Liver (tissue), 8 donors: ENCODE measurements at regions not wholly inside any gene's neighbourhood (a gene's known extent, or its start where the extent isn't known, plus 50 kb on each side); places are given as distances from the start of the nearest gene placed in this dataset.

Experiments used
- DNase-seq: peaks from one replicate; pipeline ENCODE4 v3.0.0-alpha.2; 2017; ENCODE audit warnings: low spot score
- H3K27ac ChIP-seq, 2 donors: one replicate each; pipeline ENCODE4 v1.7.0; 2013; ENCODE audit warnings: inconsistent platforms in 2 of 2, low read length in 2 of 2, control low read depth in 1 of 2, low read depth in 1 of 2, mild to moderate bottlenecking in 1 of 2
- H3K27me3 ChIP-seq, 4 donors: one replicate each; pipeline versions ENCODE4 v1.6.1 to v1.7.0; 2013; ENCODE audit warnings: low read length in 3 of 4, inconsistent platforms in 1 of 4, mild to moderate bottlenecking in 1 of 4, moderate library complexity in 1 of 4; ENCODE audit not compliant: control insufficient read depth in 4 of 4, insufficient read depth in 4 of 4
- H3K36me3 ChIP-seq, 4 donors: one replicate each; pipeline versions ENCODE4 v1.6.1 to v1.7.0; 2013; ENCODE audit warnings: low read length in 3 of 4, mild to moderate bottlenecking in 3 of 4, low read depth in 1 of 4, moderate library complexity in 1 of 4; ENCODE audit not compliant: control insufficient read depth in 4 of 4, insufficient read depth in 3 of 4
- H3K4me1 ChIP-seq, 4 donors: one replicate each; pipeline versions ENCODE4 v1.6.1 to v1.7.0; 2013; ENCODE audit warnings: low read length in 3 of 4, mild to moderate bottlenecking in 3 of 4, moderate library complexity in 1 of 4; ENCODE audit not compliant: control insufficient read depth in 4 of 4, insufficient read depth in 4 of 4
- H3K4me3 ChIP-seq, 3 donors: one replicate each; pipeline versions ENCODE4 v1.6.1 to v1.7.0; 2013; ENCODE audit warnings: low read length in 3 of 3, control low read depth in 1 of 3, low read depth in 1 of 3, mild to moderate bottlenecking in 1 of 3
- H3K9ac ChIP-seq, 2 donors: one replicate each; pipeline ENCODE4 v1.7.0; 2013; ENCODE audit warnings: low read length in 2 of 2, mild to moderate bottlenecking in 2 of 2, moderate library complexity in 2 of 2, control low read depth in 1 of 2, low read depth in 1 of 2
- H3K9me3 ChIP-seq, 4 donors: one replicate each; pipeline versions ENCODE4 v1.6.1 to v1.7.0; 2013; ENCODE audit warnings: low read length in 3 of 4; ENCODE audit not compliant: control insufficient read depth in 4 of 4
- CTCF ChIP-seq: fragments of 150-350 bp; IDR thresholded peaks from 2 replicates; pipeline ENCODE4 v1.5.1; 2017; ENCODE audit warnings: improper control_type of control experiment, low read depth, low read length; ENCODE audit not compliant: missing input control
- EGR1 ChIP-seq, 2 donors: IDR thresholded peaks; 2 replicates each; pipeline ENCODE4 v1.6.1; 2016 to 2018; ENCODE audit warnings: antibody characterized with exemption in 2 of 2, low read depth in 2 of 2
- FOXA2 ChIP-seq: IDR thresholded peaks from 2 replicates; pipeline ENCODE4 v1.6.1; 2016; ENCODE audit warnings: antibody characterized with exemption
- MAX ChIP-seq: IDR thresholded peaks from 2 replicates; pipeline ENCODE4 v1.6.1; 2016; ENCODE audit warnings: antibody characterized with exemption
- NR2F2 ChIP-seq: IDR thresholded peaks from 2 replicates; pipeline ENCODE4 v1.6.1; 2016; ENCODE audit warnings: antibody characterized with exemption
- RAD21 ChIP-seq, 2 donors: IDR thresholded peaks; 2 replicates each; pipeline ENCODE4 v1.6.1; 2016; ENCODE audit warnings: antibody characterized with exemption in 2 of 2, mild to moderate bottlenecking in 2 of 2
- REST ChIP-seq: IDR thresholded peaks from 2 replicates; pipeline ENCODE4 v1.6.1; 2016; ENCODE audit warnings: antibody characterized with exemption, mild to moderate bottlenecking
- RXRA ChIP-seq, 2 donors: IDR thresholded peaks; 2 replicates each; pipeline ENCODE4 v1.6.1; 2017 to 2018; ENCODE audit warnings: antibody characterized with exemption in 2 of 2, mild to moderate bottlenecking in 1 of 2
- SP1 ChIP-seq: IDR thresholded peaks from 2 replicates; pipeline ENCODE4 v1.6.1; 2018; ENCODE audit warnings: antibody characterized with exemption, mild to moderate bottlenecking
- TAF1 ChIP-seq: conservative IDR thresholded peaks from 2 replicates; pipeline ENCODE4 v1.6.1; 2016; ENCODE audit warnings: antibody characterized with exemption, mild to moderate bottlenecking
- WGBS: extraction: QIAGEN DNeasy Blood & Tissue Kit; methylation state at CpG from one replicate; pipeline ENCODE4 v1.1.7; 2013; 5-methylcytosine and 5-hydroxymethylcytosine counted together
- TF ChIP-seq, protein P1 (sequence below): IDR thresholded peaks from 2 replicates; pipeline ENCODE4 v1.6.1; 2016; ENCODE audit warnings: antibody characterized with exemption
- TF ChIP-seq, protein P2 (sequence below): IDR thresholded peaks from 2 replicates; pipeline ENCODE4 v1.6.1; 2016; ENCODE audit warnings: antibody characterized with exemption
- donor health status: healthy.
- donor health status: healthy.
- donor health status: healthy.
- donor health status: healthy.
- donor health status: healthy.

DNA sequence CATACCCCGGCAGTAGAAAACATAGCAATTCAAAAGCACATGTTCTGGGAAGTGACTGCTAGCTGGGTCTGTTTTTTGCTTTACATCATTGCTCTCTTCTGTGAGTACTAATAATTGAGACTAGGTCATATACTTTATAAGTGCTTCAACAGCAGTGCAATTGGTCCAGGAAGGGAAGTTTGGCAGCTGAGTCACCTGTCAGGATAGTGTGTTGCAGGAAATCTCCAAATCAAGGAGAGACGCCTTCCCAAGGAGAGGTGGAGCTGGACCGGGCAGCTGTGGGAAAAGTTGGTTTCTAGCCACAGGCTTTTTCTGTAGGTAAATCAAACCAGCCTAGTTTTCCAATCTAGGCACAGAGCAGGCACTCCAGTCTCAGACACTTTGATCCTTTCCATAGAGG, 330.1 kb downstream of the ENC1 start:
- no peaks in the 10 kb centered on the region for H3K9me3 ChIP-seq
- H3K27ac ChIP-seq, result no peak overlapping the region
- H3K9ac ChIP-seq, result no peak overlapping the region
- 96% methylated on average over 3 of the region's 3 CpGs for WGBS
- DNase-seq, result no peak
- no peak for TF ChIP-seq REST
- TF ChIP-seq, protein P1, sequence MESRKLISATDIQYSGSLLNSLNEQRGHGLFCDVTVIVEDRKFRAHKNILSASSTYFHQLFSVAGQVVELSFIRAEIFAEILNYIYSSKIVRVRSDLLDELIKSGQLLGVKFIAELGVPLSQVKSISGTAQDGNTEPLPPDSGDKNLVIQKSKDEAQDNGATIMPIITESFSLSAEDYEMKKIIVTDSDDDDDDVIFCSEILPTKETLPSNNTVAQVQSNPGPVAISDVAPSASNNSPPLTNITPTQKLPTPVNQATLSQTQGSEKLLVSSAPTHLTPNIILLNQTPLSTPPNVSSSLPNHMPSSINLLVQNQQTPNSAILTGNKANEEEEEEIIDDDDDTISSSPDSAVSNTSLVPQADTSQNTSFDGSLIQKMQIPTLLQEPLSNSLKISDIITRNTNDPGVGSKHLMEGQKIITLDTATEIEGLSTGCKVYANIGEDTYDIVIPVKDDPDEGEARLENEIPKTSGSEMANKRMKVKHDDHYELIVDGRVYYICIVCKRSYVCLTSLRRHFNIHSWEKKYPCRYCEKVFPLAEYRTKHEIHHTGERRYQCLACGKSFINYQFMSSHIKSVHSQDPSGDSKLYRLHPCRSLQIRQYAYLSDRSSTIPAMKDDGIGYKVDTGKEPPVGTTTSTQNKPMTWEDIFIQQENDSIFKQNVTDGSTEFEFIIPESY, result no peak
- TF ChIP-seq SP1, result no peak
- no peak for TF ChIP-seq EGR1 (IDR thresholded peaks at IDR 0.05; ENCODE audit: low read depth in 2 of 2)
- TF ChIP-seq, protein P2, sequence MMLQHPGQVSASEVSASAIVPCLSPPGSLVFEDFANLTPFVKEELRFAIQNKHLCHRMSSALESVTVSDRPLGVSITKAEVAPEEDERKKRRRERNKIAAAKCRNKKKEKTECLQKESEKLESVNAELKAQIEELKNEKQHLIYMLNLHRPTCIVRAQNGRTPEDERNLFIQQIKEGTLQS, result no peak
- no peak for TF ChIP-seq CTCF
- TF ChIP-seq RAD21 (IDR thresholded peaks at IDR 0.05), result no peak
- no peak for TF ChIP-seq MAX
- no peak for TF ChIP-seq NR2F2
- TF ChIP-seq FOXA2, result no peak
- no peaks in the 10 kb centered on the region for H3K36me3 ChIP-seq
- H3K4me1 ChIP-seq, result no peaks in the 10 kb centered on the region
- no peaks in the 10 kb centered on the region for H3K27me3 ChIP-seq
- H3K4me3 ChIP-seq, result no peak overlapping the region

DNA sequence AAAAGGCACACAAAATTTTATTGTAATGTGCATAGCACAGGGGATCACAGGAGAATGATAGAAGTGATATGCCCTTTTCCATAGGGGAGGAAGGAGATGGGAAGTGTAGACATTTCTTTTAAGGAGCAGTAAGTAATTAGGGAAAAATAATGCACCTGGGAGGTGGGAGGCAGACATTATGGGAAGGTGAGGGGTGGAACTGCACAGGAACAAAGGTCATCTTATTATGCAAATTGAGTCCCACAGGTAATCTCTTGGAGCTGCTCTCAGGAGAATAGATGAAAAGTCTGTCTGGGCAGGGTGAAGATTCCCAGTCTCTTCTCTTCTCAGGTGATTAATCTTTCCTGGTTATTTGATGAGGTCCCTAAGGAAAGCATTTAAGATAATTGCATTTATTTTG, 331.5 kb downstream of the ENC1 start:
- Histone ChIP-seq H3K4me3 (no peak overlapping the region), H3K4me1 (no peaks in the 10 kb centered on the region), H3K9ac (no peak overlapping the region), H3K27ac (no peak overlapping the region), H3K36me3 (no peaks in the 10 kb centered on the region), H3K9me3 (no peaks in the 10 kb centered on the region), H3K27me3 (no peaks in the 10 kb centered on the region)
- no peak for TF ChIP-seq RXRA (IDR thresholded peaks at IDR 0.05)
- TF ChIP-seq TAF1, result no peak
- TF ChIP-seq SP1, result no peak
- TF ChIP-seq NR2F2, result no peak
- no peak for TF ChIP-seq CTCF
- no peak for TF ChIP-seq MAX
- TF ChIP-seq, protein P1, result no peak
- no peak for TF ChIP-seq REST
- no peak for DNase-seq
